HepG2 (cell line): ENCODE measurements at regions not wholly inside any gene's neighbourhood (a gene's known extent, or its start where the extent isn't known, plus 50 kb on each side); places are given as distances from the start of the nearest gene placed in this dataset.

ENCODE experiments used
- ATAC-seq: fragments of 200-7000 bp; cut with Tn5 transposase; 3 replicates; pipeline ENCODE4 v1.9.1; 2020; ENCODE audit warnings: mild to moderate bottlenecking, moderate library complexity
- BruUV-seq: library from RNA; stranded (reverse); fragments of 400-500 nt; replicated peaks from 2 replicates; lab custom pipeline; 2021; lab: Mats Ljungman, UMichigan
- CTCF ChIA-PET: fragments of 300-600 bp; formaldehyde crosslinking; extraction: SDS; loops from one replicate; lab custom pipeline; 2021; ENCODE audit warnings: low total read pairs, inconsistent platforms, low intra/inter-chr PET ratio; lab: Yijun Ruan, JAX
- POLR2A ChIA-PET: fragments of 350-600 bp; sonication (Branson Sonifier 250); formaldehyde crosslinking; loops from one replicate; lab custom pipeline; 2020; ENCODE audit warnings: antibody characterized with exemption, inconsistent platforms; lab: Yijun Ruan, JAX
- DNase-seq: peaks from one replicate; pipeline ENCODE4 v3.0.0-alpha.2; 2015; ENCODE audit warnings: low spot score
- FAIRE-seq: peaks from 3 replicates; lab custom pipeline; 2011; peaks lifted over from hg19 to GRCh38; lab: Jason Lieb, UNC
- H2AFZ ChIP-seq: one replicate; pipeline ENCODE4 v1.6.1; 2011; ENCODE audit warnings: low read length, inconsistent platforms
- H3K27ac ChIP-seq: fragments of 300-600 bp; 3 replicates; pipeline ENCODE4 v1.8.0; 2011; ENCODE audit warnings: mixed run types, mild to moderate bottlenecking, mixed read lengths, low read length, inconsistent platforms; ENCODE audit not compliant: insufficient read depth; ENCODE audit errors: extremely low read length
- H3K27me3 ChIP-seq, 2 experiments: fragments of 200-600 bp in 1 of 2; 2 replicates in 1 of 2; 3 replicates in 1 of 2; pipeline versions ENCODE4 v1.6.0 to v1.8.0; 2011; ENCODE audit warnings: low read length in 2 of 2, mild to moderate bottlenecking in 2 of 2, moderate library complexity in 2 of 2, inconsistent platforms in 1 of 2; ENCODE audit not compliant: insufficient read depth in 2 of 2, control insufficient read depth in 1 of 2
- H3K36me3 ChIP-seq, 2 experiments: fragments of 200-600 bp in 1 of 2; replicated peaks in 1 of 2; 2 replicates in 1 of 2; 3 replicates in 1 of 2; pipeline versions ENCODE4 v1.5.1 to v1.8.0; 2011; ENCODE audit warnings: low read length in 2 of 2, inconsistent platforms in 1 of 2; ENCODE audit not compliant: insufficient read depth in 2 of 2, control insufficient read depth in 1 of 2
- H3K4me1 ChIP-seq: 2 replicates; pipeline ENCODE4 v1.5.1; 2012; ENCODE audit warnings: low read length, inconsistent platforms; ENCODE audit not compliant: insufficient read depth
- H3K4me2 ChIP-seq: 2 replicates; pipeline ENCODE4 v1.6.0; 2011; ENCODE audit warnings: low read depth, low read length, inconsistent platforms
- H3K4me3 ChIP-seq, 3 experiments: fragments of 200-600 bp in 1 of 3; sonication (generic), shearing (Covaris generic) in 1 of 3; replicated peaks in 1 of 3; 2 replicates each; pipeline ENCODE4 v1.5.1; 2011 to 2016; ENCODE audit warnings: low read length in 3 of 3, inconsistent platforms in 2 of 3, low read depth in 2 of 3, mild to moderate bottlenecking in 2 of 3, control low read depth in 1 of 3, mixed read lengths in 1 of 3; ENCODE audit not compliant: insufficient read depth in 1 of 3
- H3K79me2 ChIP-seq: one replicate; pipeline ENCODE4 v1.6.1; 2011; ENCODE audit warnings: low read length, inconsistent platforms; ENCODE audit not compliant: insufficient read depth
- H3K9ac ChIP-seq: 2 replicates; pipeline ENCODE4 v1.6.0; 2011; ENCODE audit warnings: mild to moderate bottlenecking, low read depth, low read length, inconsistent platforms; ENCODE audit not compliant: insufficient read depth
- H3K9me3 ChIP-seq: 2 replicates; pipeline ENCODE4 v1.5.1; 2012; ENCODE audit warnings: mild to moderate bottlenecking, low read length
- H4K20me1 ChIP-seq: 2 replicates; pipeline ENCODE4 v1.6.0; 2011; ENCODE audit warnings: inconsistent platforms, mild to moderate bottlenecking, low read length, moderate library complexity; ENCODE audit not compliant: insufficient read depth
- BHLHE40 ChIP-seq: IDR thresholded peaks from 2 replicates; pipeline ENCODE4 v1.6.1; 2011; ENCODE audit warnings: low read length, improper control_type of control experiment
- ETS1 ChIP-seq: sonication (generic); formaldehyde crosslinking; IDR thresholded peaks from 2 replicates; pipeline ENCODE4 v1.4.0; 2020; ENCODE audit warnings: missing genetic modification reagents
- FOXJ3 ChIP-seq: sonication (generic); formaldehyde crosslinking; IDR thresholded peaks from 2 replicates; pipeline ENCODE4 v1.4.0; 2020; ENCODE audit warnings: missing genetic modification reagents, mild to moderate bottlenecking, borderline replicate concordance
- HOXA7 ChIP-seq: sonication (generic); formaldehyde crosslinking; IDR thresholded peaks from 2 replicates; pipeline ENCODE4 v1.8.1; 2022; ENCODE audit warnings: mild to moderate bottlenecking, missing genetic modification reagents, moderate library complexity
- KLF15 ChIP-seq: sonication (generic); formaldehyde crosslinking; IDR thresholded peaks from 2 replicates; pipeline ENCODE4 v1.8.1; 2023; ENCODE audit warnings: borderline replicate concordance, mild to moderate bottlenecking, inconsistent platforms, missing genetic modification reagents, mixed read lengths
- MNT ChIP-seq: fragments of 450-650 bp; IDR thresholded peaks from 2 replicates; pipeline ENCODE4 v1.6.1; 2016
- THAP9 ChIP-seq: sonication (generic); formaldehyde crosslinking; IDR thresholded peaks from 2 replicates; pipeline ENCODE4; 2020; ENCODE audit warnings: missing genetic modification reagents, mild to moderate bottlenecking, borderline replicate concordance
- ZNF790 ChIP-seq: sonication (generic); formaldehyde crosslinking; IDR thresholded peaks from 2 replicates; pipeline ENCODE4 v1.8.0; 2022; ENCODE audit warnings: missing genetic modification reagents, mild to moderate bottlenecking, borderline replicate concordance
- WGBS: methylation state at CpG from one replicate; pipeline ENCODE4 v1.1.6; 2017; ENCODE audit warnings: low lambda C conversion rate; 5-methylcytosine and 5-hydroxymethylcytosine counted together
- in situ Hi-C: cut with HindIII; loops from 2 replicates; pipeline ENCODE4 v1.10.0; 2017; ENCODE audit warnings: low pct_unique_long_range_greater_than_20kb; ENCODE audit not compliant: extremely low pct_ligation_motif_present
- intact Hi-C: fragments of 100-400 bp; cut with micrococcal nuclease; formaldehyde crosslinking; loops from one replicate; pipeline ENCODE4 v1.10.0; 2022; ENCODE audit not compliant: unreplicated experiment

GRCh38 chr12:28618171-28618570 is 427.9 kb downstream of the CCDC91 start:
- Histone ChIP-seq H3K27ac (no peak overlapping the region), H3K27me3 (no peaks in the 10 kb centered on the region), H3K4me3 (no peak overlapping the region), H2AFZ (no peak overlapping the region), H3K4me1 (no peaks in the 10 kb centered on the region), H4K20me1 (no peaks in the 10 kb centered on the region), H3K79me2 (no peaks in the 10 kb centered on the region), H3K4me2 (no peak overlapping the region), H3K9ac (no peak overlapping the region), H3K36me3 (no peaks in the 10 kb centered on the region), H3K9me3 (no peaks in the 10 kb centered on the region)
- BruUV-seq = no TSS peak
- POLR2A ChIA-PET = no interaction called here
- intact Hi-C loops = no loop called here
- CTCF ChIA-PET = no interaction called here
- FAIRE-seq = no peak
- no peak for TF ChIP-seq MNT
- TF ChIP-seq THAP9 (CRISPR knock-in tag) = no peak
- no peak for TF ChIP-seq HOXA7 (CRISPR knock-in tag)
- no peak for TF ChIP-seq BHLHE40
- TF ChIP-seq ETS1 = no peak
- no peak for TF ChIP-seq FOXJ3 (CRISPR knock-in tag)
- no peak for TF ChIP-seq KLF15 (CRISPR knock-in tag)
- no peak for TF ChIP-seq ZNF790 (CRISPR knock-in tag)
- WGBS = 3% methylated on average over 1 of the region's 1 CpG
- ATAC-seq = no peak
- in situ Hi-C loops = no loop called here
- DNase-seq = no peak
